T47D (cell line): ENCODE measurements at regions not wholly inside any gene's neighbourhood (a gene's known extent, or its start where the extent isn't known, plus 50 kb on each side); places are given as distances from the start of the nearest gene placed in this dataset.

Source experiments
- DNase-seq, 2 experiments: peaks; one replicate each; pipeline versions ENCODE4 v3.0.0 to v3.0.0-alpha.2; 2011 to 2012; ENCODE audit warnings: low read depth in 1 of 2, low spot score in 1 of 2
- JUND ChIP-seq: IDR thresholded peaks from 2 replicates; pipeline ENCODE4 v1.6.1; 2012; ENCODE audit warnings: low read depth
- in situ Hi-C: cut with HindIII; loops from 2 replicates; pipeline ENCODE4 v1.10.0; 2016; ENCODE audit warnings: low sequenced_read_pairs, low pct_unique_long_range_greater_than_20kb

- TF ChIP-seq JUND = no peak
- no peak for DNase-seq
- in situ Hi-C loops = no loop called here
These were observed 51.9 kb upstream of the TMEM163 start for GRCh38 chr2:134770702-134771101.

GRCh38 chr2:134771313-134771801 is 52.6 kb upstream of the TMEM163 start:
- no peak for TF ChIP-seq JUND
- DNase-seq = no peak
- in situ Hi-C loops = no loop called here

GRCh38 chr2:134772493-134773169 is 53.8 kb upstream of the TMEM163 start:
- no peak for DNase-seq
- in situ Hi-C loops = no loop called here
- TF ChIP-seq JUND = no peak

- no peak for DNase-seq
- TF ChIP-seq JUND = no peak
- in situ Hi-C loops = no loop called here
These were observed 54.5 kb upstream of the TMEM163 start for GRCh38 chr2:134773335-134773734.

- no peak for TF ChIP-seq JUND
- DNase-seq = no peak
- in situ Hi-C loops = no loop called here
These were observed 55.3 kb upstream of the TMEM163 start for GRCh38 chr2:134773759-134774742.

GRCh38 chr2:134774786-134775641 is 56.2 kb upstream of the TMEM163 start:
- no peak for TF ChIP-seq JUND
- no peak for DNase-seq
- in situ Hi-C loops = no loop called here

GRCh38 chr2:134776836-134777235 is 58.0 kb upstream of the TMEM163 start:
- in situ Hi-C loops = no loop called here
- TF ChIP-seq JUND = no peak
- DNase-seq = no peak

GRCh38 chr2:134777593-134777992 is 58.8 kb upstream of the TMEM163 start:
- TF ChIP-seq JUND = no peak
- in situ Hi-C loops = no loop called here
- no peak for DNase-seq

- no peak for TF ChIP-seq JUND
- in situ Hi-C loops = no loop called here
- peak in 1 of 2 experiments; percentile 24 for DNase-seq
These were observed 59.6 kb upstream of the TMEM163 start for GRCh38 chr2:134778372-134778771.

GRCh38 chr2:134780972-134781371 is 57.4 kb upstream of the ACMSD start:
- TF ChIP-seq JUND = no peak
- in situ Hi-C loops = no loop called here
- no peak for DNase-seq

- in situ Hi-C loops = no loop called here
These were observed 56.3 kb upstream of the ACMSD start for GRCh38 chr2:134782107-134782506.

GRCh38 chr2:134782792-134783191 is 55.6 kb upstream of the ACMSD start:
- peak; percentile 33 to 64 for DNase-seq
- TF ChIP-seq JUND = no peak
- in situ Hi-C loops = no loop called here

More at GRCh38 chr2:134782107-134782506, 56.3 kb upstream of the ACMSD start:
- no peak for TF ChIP-seq JUND
- no peak for DNase-seq
